Calu3 (cell line): ENCODE measurements at regions not wholly inside any gene's neighbourhood (a gene's known extent, or its start where the extent isn't known, plus 50 kb on each side); places are given as distances from the start of the nearest gene placed in this dataset.
"Not testable (repeated sequence)": the region's sequence is repeated elsewhere in the genome, so short reads cannot be mapped to it uniquely, and the experiment has no call there.

Experiments used
- BruUV-seq: library from RNA; stranded (reverse); fragments of 400-500 nt; replicated peaks from 2 replicates; lab custom pipeline; 2021; lab: Mats Ljungman, UMichigan
- CTCF ChIA-PET: fragments of 300-600 bp; sonication (Branson Sonifier 250); formaldehyde crosslinking; loops from one replicate; lab custom pipeline; 2022; ENCODE audit warnings: antibody characterized with exemption; lab: Charles Lee
- DNase-seq: peaks from one replicate; pipeline ENCODE4 v3.0.0; 2022
- H3K27ac Mint-ChIP-seq: one replicate; pipeline ENCODE4 v1.8.0; 2022; ENCODE audit warnings: mixed read lengths; ENCODE audit not compliant: unreplicated experiment
- H3K27me3 Mint-ChIP-seq: one replicate; pipeline ENCODE4 v1.8.0; 2022; ENCODE audit warnings: mixed read lengths; ENCODE audit not compliant: unreplicated experiment
- H3K36me3 Mint-ChIP-seq: one replicate; pipeline ENCODE4 v1.8.0; 2022; ENCODE audit warnings: mild to moderate bottlenecking, moderate library complexity, mixed read lengths; ENCODE audit not compliant: insufficient read depth, unreplicated experiment
- H3K4me1 Mint-ChIP-seq: one replicate; pipeline ENCODE4 v1.8.0; 2022; ENCODE audit warnings: mild to moderate bottlenecking, low read depth, mixed read lengths; ENCODE audit not compliant: unreplicated experiment
- H3K4me3 Mint-ChIP-seq: one replicate; pipeline ENCODE4 v1.8.0; 2022; ENCODE audit warnings: mild to moderate bottlenecking, low read depth, moderate library complexity, mixed read lengths; ENCODE audit not compliant: unreplicated experiment
- H3K9me3 Mint-ChIP-seq: one replicate; pipeline ENCODE4 v1.8.0; 2022; ENCODE audit warnings: low read depth, mixed read lengths; ENCODE audit not compliant: unreplicated experiment
- CTCF ChIP-seq: fragments of 200-600 bp; IDR thresholded peaks from one replicate; pipeline ENCODE4 v1.8.0; 2022; ENCODE audit warnings: antibody characterized with exemption; ENCODE audit not compliant: unreplicated experiment
- intact Hi-C: fragments of 100-400 bp; cut with micrococcal nuclease; formaldehyde crosslinking; loops from one replicate; pipeline ENCODE4 v1.10.0; 2022; ENCODE audit not compliant: unreplicated experiment

- Mint-ChIP-seq H3K4me1 (no peaks in the 10 kb centered on the region), H3K27ac (no peak overlapping the region), H3K27me3 (peaks cover 84% of the 10 kb centered on the region), H3K36me3 (no peaks in the 10 kb centered on the region), H3K4me3 (no peak overlapping the region), H3K9me3 (no peaks in the 10 kb centered on the region)
- no TSS peak for BruUV-seq
- CTCF ChIA-PET = no interaction called here
- DNase-seq = no peak
- no peak for TF ChIP-seq CTCF
- intact Hi-C loops = no loop called here
Measured at GRCh38 chr6:19929312-19929711, 92.1 kb downstream of the ID4 start.

- H3K27me3 Mint-ChIP-seq = peaks cover 26% of the 10 kb centered on the region
- H3K4me1 Mint-ChIP-seq = no peaks in the 10 kb centered on the region
- H3K27ac Mint-ChIP-seq = no peak overlapping the region
- TF ChIP-seq CTCF = no peak
- H3K4me3 Mint-ChIP-seq = no peak overlapping the region
- DNase-seq = no peak
- intact Hi-C loops = no loop called here
- no peaks in the 10 kb centered on the region for H3K36me3 Mint-ChIP-seq
- H3K9me3 Mint-ChIP-seq = peaks cover 3% of the 10 kb centered on the region
- BruUV-seq = no TSS peak
- CTCF ChIA-PET = no interaction called here
Measured at GRCh38 chr6:19934996-19935591, 97.9 kb downstream of the ID4 start.

GRCh38 chr6:19939321-19939720 lies 102.2 kb downstream of the ID4 start:
- H3K27ac Mint-ChIP-seq, BruUV-seq, H3K36me3 Mint-ChIP-seq, intact Hi-C loops, H3K4me3 Mint-ChIP-seq, H3K9me3 Mint-ChIP-seq, CTCF ChIA-PET, H3K4me1 Mint-ChIP-seq, H3K27me3 Mint-ChIP-seq, DNase-seq: not testable (repeated sequence)

- H3K27ac Mint-ChIP-seq, H3K4me1 Mint-ChIP-seq, BruUV-seq, H3K4me3 Mint-ChIP-seq, intact Hi-C loops, H3K9me3 Mint-ChIP-seq, H3K36me3 Mint-ChIP-seq, CTCF ChIA-PET, DNase-seq: not testable (repeated sequence)
- peaks cover 10% of the 10 kb centered on the region for H3K27me3 Mint-ChIP-seq
Measured at GRCh38 chr6:19939926-19940325, 102.8 kb downstream of the ID4 start.

- Mint-ChIP-seq H3K4me3 (no peak overlapping the region), H3K4me1 (no peaks in the 10 kb centered on the region), H3K9me3 (peaks cover 3% of the 10 kb centered on the region), H3K27me3 (peaks cover 18% of the 10 kb centered on the region), H3K27ac (no peak overlapping the region), H3K36me3 (no peaks in the 10 kb centered on the region)
- TF ChIP-seq CTCF = no peak
- no TSS peak for BruUV-seq
- DNase-seq = no peak
- CTCF ChIA-PET = interaction anchor here (0.8 kb wide), 1 partner anchor 22 kb away, joined by 3 read pairs; no protein-coding TSS in a partner anchor
- intact Hi-C loops = no loop called here
Measured at GRCh38 chr6:19943042-19943441, 105.9 kb downstream of the ID4 start.
